NCI-H1694 (cell line): ENCODE measurements at regions not wholly inside any gene's neighbourhood (a gene's known extent, or its start where the extent isn't known, plus 50 kb on each side); places are given as distances from the start of the nearest gene placed in this dataset.
A peak's percentile ranks its signal among the peaks of the same experiment; 100 is the strongest.
"Not testable (repeated sequence)": the region's sequence is repeated elsewhere in the genome, so short reads cannot be mapped to it uniquely, and the experiment has no call there.

Experiments used
- DNase-seq: peaks from one replicate; lab custom pipeline; 2025; lab: John Stamatoyannopoulos, UW

- no peak for DNase-seq
Measured at GRCh38 chr14:61167642-61168041, 113.5 kb downstream of the TMEM30B start.

GRCh38 chr14:61160798-61161197, 120.3 kb downstream of the TMEM30B start:
- DNase-seq, result no peak

- no peak for DNase-seq
Measured at GRCh38 chr14:61154641-61155040, 126.5 kb downstream of the TMEM30B start.

- no peak for DNase-seq
Measured at GRCh38 chr14:61153914-61154545, 127.1 kb downstream of the TMEM30B start.

GRCh38 chr14:61153431-61153830, 127.7 kb downstream of the TMEM30B start:
- peak; percentile 9 for DNase-seq

- DNase-seq, result no peak
Measured at GRCh38 chr14:61152851-61153364, 128.2 kb downstream of the TMEM30B start.

GRCh38 chr14:61151251-61151650, 129.9 kb downstream of the TMEM30B start:
- DNase-seq, result no peak

- DNase-seq, result no peak
Measured at GRCh38 chr14:61150851-61151250, 130.3 kb downstream of the TMEM30B start.

- no peak for DNase-seq
Measured at GRCh38 chr14:61149896-61150295, 131.2 kb downstream of the TMEM30B start.

GRCh38 chr14:61148742-61149350, 132.3 kb downstream of the TMEM30B start:
- DNase-seq, result no peak

GRCh38 chr14:61147831-61148549, 133.1 kb downstream of the TMEM30B start:
- no peak for DNase-seq

GRCh38 chr14:61147381-61147821, 133.7 kb downstream of the TMEM30B start:
- DNase-seq, result no peak

- DNase-seq, result no peak
Measured at GRCh38 chr14:61146899-61147298, 134.2 kb downstream of the TMEM30B start.

- DNase-seq, result no peak
Measured at GRCh38 chr14:61145903-61146481, 135.1 kb downstream of the TMEM30B start.

GRCh38 chr14:61145034-61145902, 135.9 kb downstream of the TMEM30B start:
- no peak for DNase-seq

GRCh38 chr14:61144117-61145033, 136.8 kb downstream of the TMEM30B start:
- not testable (repeated sequence) for DNase-seq

- no peak for DNase-seq
Measured at GRCh38 chr14:61140872-61141271, 140.3 kb downstream of the TMEM30B start.

GRCh38 chr14:61140271-61140670, 140.9 kb downstream of the TMEM30B start:
- no peak for DNase-seq

GRCh38 chr14:61139006-61139599, 142.0 kb downstream of the TMEM30B start:
- DNase-seq, result no peak

- no peak for DNase-seq
Measured at GRCh38 chr14:61132894-61133293, 148.2 kb downstream of the TMEM30B start.
